Mucosa of descending colon (tissue), 3 donors: ENCODE measurements at regions not wholly inside any gene's neighbourhood (a gene's known extent, or its start where the extent isn't known, plus 50 kb on each side); places are given as distances from the start of the nearest gene placed in this dataset.

Source experiments
- ATAC-seq: fragments of 200-7000 bp; cut with Tn5 transposase; one replicate; pipeline ENCODE4 v1.9.1; 2020; ENCODE audit warnings: mild to moderate bottlenecking, moderate library complexity
- DNase-seq, 3 donors: peaks; one replicate each; pipeline ENCODE4 v3.0.0-alpha.2; 2020
- H3K36me3 ChIP-seq: fragments of 200-600 bp; one replicate; pipeline ENCODE4 v1.8.0; 2021; ENCODE audit warnings: low read depth, mild to moderate bottlenecking
- H3K4me1 ChIP-seq: fragments of 200-600 bp; one replicate; pipeline ENCODE4 v1.8.0; 2021; ENCODE audit warnings: low read depth, mild to moderate bottlenecking
- H3K4me3 ChIP-seq: fragments of 200-600 bp; one replicate; pipeline ENCODE4 v1.8.0; 2021; ENCODE audit warnings: mild to moderate bottlenecking
- H3K9me3 ChIP-seq: fragments of 200-600 bp; one replicate; pipeline ENCODE4 v1.8.0; 2021; ENCODE audit warnings: mild to moderate bottlenecking
- intact Hi-C, 2 donors: fragments of 100-400 bp; cut with DNase I in 1 of 2; cut with micrococcal nuclease in 1 of 2; formaldehyde crosslinking; loops; one replicate each; pipeline versions ENCODE4 v1.11.0 to v1.11.1; 2022; cut with DNase I, micrococcal nuclease
- TF ChIP-seq, protein P1 (sequence below): fragments of 200-600 bp; IDR thresholded peaks from one replicate; pipeline ENCODE4 v1.8.0; 2022; ENCODE audit warnings: antibody characterized with exemption, mild to moderate bottlenecking
- donor health status: DM: no; HTN: no; CAD: no; lungs with moderate emphysema.
- donor health status: DM: no; HTN: no; CAD: no.
- donor health status: DM: no; HTN: yes; CAD: no.

DNA sequence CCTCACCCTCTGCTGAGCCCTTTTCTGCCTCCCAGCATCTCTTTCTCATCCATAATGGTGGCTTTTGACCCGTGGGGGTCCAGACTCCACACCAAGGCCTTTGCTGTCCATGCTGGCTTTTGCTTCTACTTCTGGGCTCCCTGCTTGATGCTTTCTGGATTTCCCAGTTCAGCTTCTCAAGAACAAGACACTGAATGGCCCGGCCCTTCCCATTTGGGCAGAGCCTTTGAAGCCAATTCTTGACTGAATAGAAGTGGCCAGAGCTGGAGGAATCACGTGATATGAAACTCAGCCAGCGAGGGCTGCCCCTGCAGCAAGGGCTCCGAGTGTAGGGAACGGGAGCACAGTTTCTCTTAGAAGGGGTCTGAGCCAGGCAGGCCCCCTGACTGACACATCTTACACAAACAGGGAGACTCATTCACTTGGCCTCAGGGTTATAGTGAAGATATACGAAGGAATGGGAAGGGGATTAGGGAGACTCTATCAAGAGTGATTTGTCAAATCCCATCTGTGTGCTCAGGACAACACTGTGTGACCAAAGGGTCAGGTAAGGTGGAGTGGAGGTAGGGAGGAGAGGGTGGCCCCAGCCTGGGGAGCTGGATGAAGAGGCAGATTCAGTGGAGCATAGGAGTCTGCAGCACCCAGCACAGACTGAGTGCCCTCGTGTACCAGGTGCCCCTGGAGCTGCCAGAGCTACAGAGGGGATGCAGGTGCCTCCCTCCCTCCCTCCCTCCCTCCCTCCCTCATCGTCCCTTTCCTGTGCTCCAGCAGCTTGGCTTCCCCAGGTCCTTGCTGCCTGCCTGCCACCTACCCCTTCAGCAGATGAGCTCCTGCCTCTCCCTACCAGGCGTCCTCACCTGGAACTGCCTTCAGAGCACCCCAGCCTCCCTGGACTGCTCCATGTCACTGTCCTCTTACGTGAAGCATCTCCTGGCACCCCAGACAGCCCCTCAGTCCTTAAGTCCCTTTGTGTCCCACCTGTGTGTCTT, 106.0 kb downstream of the TRIM29 start:
- ATAC-seq, result no peak
- no peaks in the 10 kb centered on the region for H3K36me3 ChIP-seq
- H3K4me1 ChIP-seq, result no peaks in the 10 kb centered on the region
- TF ChIP-seq, protein P1, sequence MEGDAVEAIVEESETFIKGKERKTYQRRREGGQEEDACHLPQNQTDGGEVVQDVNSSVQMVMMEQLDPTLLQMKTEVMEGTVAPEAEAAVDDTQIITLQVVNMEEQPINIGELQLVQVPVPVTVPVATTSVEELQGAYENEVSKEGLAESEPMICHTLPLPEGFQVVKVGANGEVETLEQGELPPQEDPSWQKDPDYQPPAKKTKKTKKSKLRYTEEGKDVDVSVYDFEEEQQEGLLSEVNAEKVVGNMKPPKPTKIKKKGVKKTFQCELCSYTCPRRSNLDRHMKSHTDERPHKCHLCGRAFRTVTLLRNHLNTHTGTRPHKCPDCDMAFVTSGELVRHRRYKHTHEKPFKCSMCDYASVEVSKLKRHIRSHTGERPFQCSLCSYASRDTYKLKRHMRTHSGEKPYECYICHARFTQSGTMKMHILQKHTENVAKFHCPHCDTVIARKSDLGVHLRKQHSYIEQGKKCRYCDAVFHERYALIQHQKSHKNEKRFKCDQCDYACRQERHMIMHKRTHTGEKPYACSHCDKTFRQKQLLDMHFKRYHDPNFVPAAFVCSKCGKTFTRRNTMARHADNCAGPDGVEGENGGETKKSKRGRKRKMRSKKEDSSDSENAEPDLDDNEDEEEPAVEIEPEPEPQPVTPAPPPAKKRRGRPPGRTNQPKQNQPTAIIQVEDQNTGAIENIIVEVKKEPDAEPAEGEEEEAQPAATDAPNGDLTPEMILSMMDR, result no peak
- H3K4me3 ChIP-seq, result no peak overlapping the region
- intact Hi-C loops, result no loop called here
- no peaks in the 10 kb centered on the region for H3K9me3 ChIP-seq
- no peak for DNase-seq

GRCh38 chr11:120031156-120031555, 106.8 kb downstream of the TRIM29 start:
- ATAC-seq (no peak), DNase-seq (no peak)
- TF ChIP-seq, protein P1, result no peak
- Histone ChIP-seq H3K9me3 (no peaks in the 10 kb centered on the region), H3K36me3 (no peaks in the 10 kb centered on the region), H3K4me1 (no peaks in the 10 kb centered on the region), H3K4me3 (no peak overlapping the region)
- intact Hi-C loops, result no loop called here

- no peaks in the 10 kb centered on the region for H3K4me1 ChIP-seq
- no peak overlapping the region for H3K4me3 ChIP-seq
- intact Hi-C loops, result no loop called here
- DNase-seq (no peak), ATAC-seq (no peak)
- H3K9me3 ChIP-seq, result no peaks in the 10 kb centered on the region
- TF ChIP-seq, protein P1, result no peak
- H3K36me3 ChIP-seq, result no peaks in the 10 kb centered on the region
These were observed 107.5 kb downstream of the TRIM29 start for GRCh38 chr11:120030411-120030810.

DNA sequence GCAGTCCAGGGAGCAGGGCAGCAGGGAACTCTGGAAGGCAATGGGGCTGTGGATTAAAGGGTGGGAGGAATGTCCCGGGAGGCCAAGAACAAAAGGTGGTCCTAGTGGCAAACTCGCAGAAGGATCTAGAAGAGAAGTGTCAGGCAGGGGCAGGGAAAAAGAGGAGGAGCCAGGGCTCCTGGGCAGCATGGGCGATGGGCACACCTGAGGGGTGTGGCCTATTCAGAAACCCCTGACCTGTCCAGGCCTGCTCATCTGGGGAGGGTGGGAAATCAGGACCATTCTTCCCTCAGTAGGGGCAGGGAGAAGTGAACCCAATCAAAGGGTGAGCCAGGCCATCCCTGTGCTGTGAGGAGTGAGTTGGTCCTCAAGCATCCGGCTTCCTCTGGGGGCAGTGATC, 108.6 kb downstream of the TRIM29 start:
- TF ChIP-seq, protein P1, result no peak
- no peaks in the 10 kb centered on the region for H3K9me3 ChIP-seq
- DNase-seq (no peak), ATAC-seq (no peak)
- no peaks in the 10 kb centered on the region for H3K4me1 ChIP-seq
- no peak overlapping the region for H3K4me3 ChIP-seq
- no peaks in the 10 kb centered on the region for H3K36me3 ChIP-seq
- intact Hi-C loops, result no loop called here

- TF ChIP-seq, protein P1, result no peak
- intact Hi-C loops, result no loop called here
- Histone ChIP-seq H3K36me3 (no peaks in the 10 kb centered on the region), H3K4me1 (no peaks in the 10 kb centered on the region), H3K9me3 (no peaks in the 10 kb centered on the region), H3K4me3 (no peak overlapping the region)
- no peak for DNase-seq
- no peak for ATAC-seq
These were observed 109.0 kb downstream of the TRIM29 start for GRCh38 chr11:120028897-120029258.
